ENCODE measurements at regions not wholly inside any gene's neighbourhood (a gene's known extent, or its start where the extent isn't known, plus 50 kb on each side); places are given as distances from the start of the nearest gene placed in this dataset.

- Histone ChIP-seq H3K4me1 (ENCODE audit: control insufficient read depth, insufficient read depth, low read length) (peaks cover 43% of the 10 kb centered on the region), H3K36me3 (ENCODE audit: control insufficient read depth, insufficient read depth, low read length) (no peaks in the 10 kb centered on the region), H3K27ac (ENCODE audit: low read depth, low read length) (no peak overlapping the region), H3K27me3 (ENCODE audit: control insufficient read depth, insufficient read depth, low read length) (peaks cover 6% of the 10 kb centered on the region; the same call in 1 of the 2 replicates), H3K4me3 (ENCODE audit: low read depth, low read length) (no peak overlapping the region), H3K9me3 (ENCODE audit: control insufficient read depth, insufficient read depth, low read depth, low read length) (peaks cover 8% of the 10 kb centered on the region; the same call in 1 of the 2 replicates), H3K9ac (ENCODE audit: low read length) (no peak overlapping the region)
Observed at GRCh38 chr1:38289034-38289433, 242.4 kb upstream of the POU3F1 start.

GRCh38 chr1:38287547-38287946 lies 241.0 kb upstream of the POU3F1 start:
- Histone ChIP-seq H3K36me3 (ENCODE audit: control insufficient read depth, insufficient read depth, low read length) (no peaks in the 10 kb centered on the region), H3K4me3 (ENCODE audit: low read depth, low read length) (no peak overlapping the region), H3K27ac (ENCODE audit: low read depth, low read length) (no peak overlapping the region), H3K4me1 (ENCODE audit: control insufficient read depth, insufficient read depth, low read length) (peaks cover 45% of the 10 kb centered on the region), H3K9me3 (ENCODE audit: control insufficient read depth, insufficient read depth, low read depth, low read length) (no peaks in the 10 kb centered on the region), H3K27me3 (ENCODE audit: control insufficient read depth, insufficient read depth, low read length) (no peaks in the 10 kb centered on the region), H3K9ac (ENCODE audit: low read length) (no peak overlapping the region)

GRCh38 chr1:38287036-38287435 lies 240.4 kb upstream of the POU3F1 start:
- Histone ChIP-seq H3K36me3 (ENCODE audit: control insufficient read depth, insufficient read depth, low read length) (no peaks in the 10 kb centered on the region), H3K9ac (ENCODE audit: low read length) (no peak overlapping the region), H3K4me3 (ENCODE audit: low read depth, low read length) (no peak overlapping the region), H3K27me3 (ENCODE audit: control insufficient read depth, insufficient read depth, low read length) (no peaks in the 10 kb centered on the region), H3K4me1 (ENCODE audit: control insufficient read depth, insufficient read depth, low read length) (peaks cover 40% of the 10 kb centered on the region), H3K27ac (ENCODE audit: low read depth, low read length) (no peak overlapping the region), H3K9me3 (ENCODE audit: control insufficient read depth, insufficient read depth, low read depth, low read length) (no peaks in the 10 kb centered on the region)

- Histone ChIP-seq H3K36me3 (ENCODE audit: control insufficient read depth, insufficient read depth, low read length) (no peaks in the 10 kb centered on the region), H3K27me3 (ENCODE audit: control insufficient read depth, insufficient read depth, low read length) (no peaks in the 10 kb centered on the region), H3K9me3 (ENCODE audit: control insufficient read depth, insufficient read depth, low read depth, low read length) (no peaks in the 10 kb centered on the region), H3K27ac (ENCODE audit: low read depth, low read length) (no peak overlapping the region), H3K9ac (ENCODE audit: low read length) (no peak overlapping the region), H3K4me3 (ENCODE audit: low read depth, low read length) (no peak overlapping the region), H3K4me1 (ENCODE audit: control insufficient read depth, insufficient read depth, low read length) (peaks cover 32% of the 10 kb centered on the region)
Observed at GRCh38 chr1:38285807-38286530, 239.4 kb upstream of the POU3F1 start.

- no peaks in the 10 kb centered on the region for H3K27me3 ChIP-seq (ENCODE audit: control insufficient read depth, insufficient read depth, low read length)
- peaks cover 4% of the 10 kb centered on the region; the same call in 1 of the 2 replicates for H3K9me3 ChIP-seq (ENCODE audit: control insufficient read depth, insufficient read depth, low read depth, low read length)
- H3K27ac ChIP-seq (ENCODE audit: low read depth, low read length): no peak overlapping the region
- no peak overlapping the region for H3K9ac ChIP-seq (ENCODE audit: low read length)
- H3K4me3 ChIP-seq (ENCODE audit: low read depth, low read length): no peak overlapping the region
- H3K4me1 ChIP-seq (ENCODE audit: control insufficient read depth, insufficient read depth, low read length): peaks cover 32% of the 10 kb centered on the region
- H3K36me3 ChIP-seq (ENCODE audit: control insufficient read depth, insufficient read depth, low read length): no peaks in the 10 kb centered on the region
Observed at GRCh38 chr1:38284953-38285352, 238.4 kb upstream of the POU3F1 start.

GRCh38 chr1:38283696-38284470 lies 237.3 kb upstream of the POU3F1 start:
- H3K27ac ChIP-seq (ENCODE audit: low read depth, low read length): no peak overlapping the region
- no peak overlapping the region for H3K9ac ChIP-seq (ENCODE audit: low read length)
- H3K4me1 ChIP-seq (ENCODE audit: control insufficient read depth, insufficient read depth, low read length): peaks cover 32% of the 10 kb centered on the region
- peaks cover 13% of the 10 kb centered on the region for H3K9me3 ChIP-seq (ENCODE audit: control insufficient read depth, insufficient read depth, low read depth, low read length)
- H3K36me3 ChIP-seq (ENCODE audit: control insufficient read depth, insufficient read depth, low read length): no peaks in the 10 kb centered on the region
- no peaks in the 10 kb centered on the region for H3K27me3 ChIP-seq (ENCODE audit: control insufficient read depth, insufficient read depth, low read length)
- no peak overlapping the region for H3K4me3 ChIP-seq (ENCODE audit: low read depth, low read length)

GRCh38 chr1:38279148-38279547 lies 232.6 kb upstream of the POU3F1 start:
- Histone ChIP-seq H3K36me3 (ENCODE audit: control insufficient read depth, insufficient read depth, low read length) (no peaks in the 10 kb centered on the region), H3K4me1 (ENCODE audit: control insufficient read depth, insufficient read depth, low read length) (peaks cover 3% of the 10 kb centered on the region; the same call in 1 of the 2 replicates), H3K27me3 (ENCODE audit: control insufficient read depth, insufficient read depth, low read length) (no peaks in the 10 kb centered on the region), H3K9ac (ENCODE audit: low read length) (no peak overlapping the region), H3K9me3 (ENCODE audit: control insufficient read depth, insufficient read depth, low read depth, low read length) (peaks cover 25% of the 10 kb centered on the region), H3K4me3 (ENCODE audit: low read depth, low read length) (no peak overlapping the region), H3K27ac (ENCODE audit: low read depth, low read length) (no peak overlapping the region)

GRCh38 chr1:38277646-38278045 lies 231.1 kb upstream of the POU3F1 start:
- no peak overlapping the region for H3K4me3 ChIP-seq (ENCODE audit: low read depth, low read length)
- no peak overlapping the region for H3K9ac ChIP-seq (ENCODE audit: low read length)
- H3K9me3 ChIP-seq (ENCODE audit: control insufficient read depth, insufficient read depth, low read depth, low read length): peaks cover 25% of the 10 kb centered on the region
- H3K27ac ChIP-seq (ENCODE audit: low read depth, low read length): no peak overlapping the region
- H3K27me3 ChIP-seq (ENCODE audit: control insufficient read depth, insufficient read depth, low read length): no peaks in the 10 kb centered on the region
- H3K36me3 ChIP-seq (ENCODE audit: control insufficient read depth, insufficient read depth, low read length): no peaks in the 10 kb centered on the region
- H3K4me1 ChIP-seq (ENCODE audit: control insufficient read depth, insufficient read depth, low read length): peaks cover 6% of the 10 kb centered on the region; the same call in 1 of the 2 replicates

GRCh38 chr1:38275960-38276359 lies 229.4 kb upstream of the POU3F1 start:
- H3K4me1 ChIP-seq (ENCODE audit: control insufficient read depth, insufficient read depth, low read length): peaks cover 21% of the 10 kb centered on the region
- no peaks in the 10 kb centered on the region for H3K27me3 ChIP-seq (ENCODE audit: control insufficient read depth, insufficient read depth, low read length)
- no peak overlapping the region for H3K27ac ChIP-seq (ENCODE audit: low read depth, low read length)
- H3K9ac ChIP-seq (ENCODE audit: low read length): no peak overlapping the region
- H3K36me3 ChIP-seq (ENCODE audit: control insufficient read depth, insufficient read depth, low read length): no peaks in the 10 kb centered on the region
- H3K9me3 ChIP-seq (ENCODE audit: control insufficient read depth, insufficient read depth, low read depth, low read length): peaks cover 25% of the 10 kb centered on the region
- no peak overlapping the region for H3K4me3 ChIP-seq (ENCODE audit: low read depth, low read length)

GRCh38 chr1:38274974-38275373 lies 228.4 kb upstream of the POU3F1 start:
- Histone ChIP-seq H3K9me3 (ENCODE audit: control insufficient read depth, insufficient read depth, low read depth, low read length) (peaks cover 21% of the 10 kb centered on the region), H3K27ac (ENCODE audit: low read depth, low read length) (no peak overlapping the region), H3K4me3 (ENCODE audit: low read depth, low read length) (no peak overlapping the region), H3K9ac (ENCODE audit: low read length) (no peak overlapping the region), H3K36me3 (ENCODE audit: control insufficient read depth, insufficient read depth, low read length) (no peaks in the 10 kb centered on the region), H3K4me1 (ENCODE audit: control insufficient read depth, insufficient read depth, low read length) (peaks cover 29% of the 10 kb centered on the region), H3K27me3 (ENCODE audit: control insufficient read depth, insufficient read depth, low read length) (no peaks in the 10 kb centered on the region)

- H3K4me1 ChIP-seq (ENCODE audit: control insufficient read depth, insufficient read depth, low read length): peaks cover 44% of the 10 kb centered on the region
- peaks cover 6% of the 10 kb centered on the region; the same call in 1 of the 2 replicates for H3K9me3 ChIP-seq (ENCODE audit: control insufficient read depth, insufficient read depth, low read depth, low read length)
- no peaks in the 10 kb centered on the region for H3K36me3 ChIP-seq (ENCODE audit: control insufficient read depth, insufficient read depth, low read length)
- no peak overlapping the region for H3K9ac ChIP-seq (ENCODE audit: low read length)
- H3K27ac ChIP-seq (ENCODE audit: low read depth, low read length): no peak overlapping the region
- H3K27me3 ChIP-seq (ENCODE audit: control insufficient read depth, insufficient read depth, low read length): no peaks in the 10 kb centered on the region
- no peak overlapping the region for H3K4me3 ChIP-seq (ENCODE audit: low read depth, low read length)
Observed at GRCh38 chr1:38273196-38273804, 226.7 kb upstream of the POU3F1 start.
